ENCODE measurements at regions not wholly inside any gene's neighbourhood (a gene's known extent, or its start where the extent isn't known, plus 50 kb on each side); places are given as distances from the start of the nearest gene placed in this dataset.

GRCh38 chr1:29671446-29672356 lies 435.4 kb downstream of the PTPRU start:
- H3K4me3 ChIP-seq (ENCODE audit: low read depth, low read length) = no peak overlapping the region
- no peak for DNase-seq (ENCODE audit: low read depth)
- in situ Hi-C loops (cut with HindIII; ENCODE audit: low sequenced_read_pairs) = no loop called here
- TF ChIP-seq CTCF (IDR thresholded peaks at IDR 0.05; ENCODE audit: low read depth, low read length, missing control alignments) = no peak

GRCh38 chr1:29670752-29671151 lies 434.4 kb downstream of the PTPRU start:
- H3K4me3 ChIP-seq (ENCODE audit: low read depth, low read length) = no peak overlapping the region
- no peak for TF ChIP-seq CTCF (IDR thresholded peaks at IDR 0.05; ENCODE audit: low read depth, low read length, missing control alignments)
- in situ Hi-C loops (cut with HindIII; ENCODE audit: low sequenced_read_pairs) = no loop called here
- no peak for DNase-seq (ENCODE audit: low read depth)

GRCh38 chr1:29669912-29670311 lies 433.6 kb downstream of the PTPRU start:
- in situ Hi-C loops (cut with HindIII; ENCODE audit: low sequenced_read_pairs) = no loop called here
- no peak for DNase-seq (ENCODE audit: low read depth)
- H3K4me3 ChIP-seq (ENCODE audit: low read depth, low read length) = no peak overlapping the region
- no peak for TF ChIP-seq CTCF (IDR thresholded peaks at IDR 0.05; ENCODE audit: low read depth, low read length, missing control alignments)

- no peak for TF ChIP-seq CTCF (IDR thresholded peaks at IDR 0.05; ENCODE audit: low read depth, low read length, missing control alignments)
- in situ Hi-C loops (cut with HindIII; ENCODE audit: low sequenced_read_pairs) = no loop called here
- H3K4me3 ChIP-seq (ENCODE audit: low read depth, low read length) = no peak overlapping the region
- DNase-seq (ENCODE audit: low read depth) = no peak
Observed at GRCh38 chr1:29669158-29669871, 433.0 kb downstream of the PTPRU start.

- TF ChIP-seq CTCF (IDR thresholded peaks at IDR 0.05; ENCODE audit: low read depth, low read length, missing control alignments) = no peak
- in situ Hi-C loops (cut with HindIII; ENCODE audit: low sequenced_read_pairs) = no loop called here
- H3K4me3 ChIP-seq (ENCODE audit: low read depth, low read length) = no peak overlapping the region
- DNase-seq (ENCODE audit: low read depth) = no peak
Observed at GRCh38 chr1:29668551-29669157, 432.3 kb downstream of the PTPRU start.

GRCh38 chr1:29667951-29668350 lies 431.6 kb downstream of the PTPRU start:
- in situ Hi-C loops (cut with HindIII; ENCODE audit: low sequenced_read_pairs) = no loop called here
- TF ChIP-seq CTCF (IDR thresholded peaks at IDR 0.05; ENCODE audit: low read depth, low read length, missing control alignments) = no peak
- no peak overlapping the region for H3K4me3 ChIP-seq (ENCODE audit: low read depth, low read length)
- DNase-seq (ENCODE audit: low read depth) = no peak
